GM19351 (cell line): ENCODE measurements at regions not wholly inside any gene's neighbourhood (a gene's known extent, or its start where the extent isn't known, plus 50 kb on each side); places are given as distances from the start of the nearest gene placed in this dataset.

ENCODE experiments used
- ATAC-seq: cut with Tn5 transposase; IDR thresholded peaks from one replicate; pipeline ENCODE4 v1.9.1; 2021; ENCODE audit warnings: mild to moderate bottlenecking, moderate library complexity; ENCODE audit not compliant: unreplicated experiment

DNA sequence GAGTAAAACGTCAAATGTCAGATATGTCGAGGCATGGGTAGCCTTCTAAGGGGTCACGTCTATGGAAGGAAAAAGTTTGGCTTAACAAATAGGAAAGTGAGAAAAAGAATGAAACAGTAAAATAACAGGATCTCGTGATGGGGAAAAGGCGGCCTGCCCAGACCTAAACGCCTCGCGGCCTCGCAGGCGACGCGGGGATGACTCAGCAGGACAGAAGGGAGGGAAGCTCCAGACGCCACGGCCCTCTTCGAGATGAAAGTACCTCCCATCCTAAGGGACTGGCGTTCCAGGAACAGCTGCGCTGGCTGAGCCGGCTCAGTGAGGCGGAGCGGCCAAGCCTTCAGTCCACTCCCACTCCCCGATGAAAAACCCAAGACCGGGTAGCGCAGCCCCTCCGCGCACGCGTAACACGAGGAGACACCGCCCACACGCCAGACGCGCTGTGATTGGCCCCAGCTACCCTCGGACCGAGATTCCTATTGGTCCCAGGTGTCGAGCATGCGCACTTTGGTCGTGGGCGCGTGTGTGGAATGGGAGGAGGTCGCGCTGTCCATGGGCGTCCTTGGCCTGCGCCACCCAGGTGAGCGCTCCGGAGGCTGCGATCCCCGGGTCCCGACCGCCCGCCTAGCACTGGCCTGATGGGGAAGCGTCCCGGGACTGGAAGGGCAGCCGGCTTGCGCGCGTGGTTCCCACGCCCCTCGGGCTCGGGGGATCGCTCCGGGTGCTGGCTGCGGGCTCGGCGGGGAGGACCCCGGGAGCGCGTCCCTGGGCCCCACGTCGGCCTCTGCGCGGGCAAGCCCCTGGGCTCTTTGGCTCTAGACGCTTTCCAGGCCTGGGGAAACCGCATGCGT, 588.5 kb downstream of the MTRR start:
- ATAC-seq, result peak; percentile 93

DNA sequence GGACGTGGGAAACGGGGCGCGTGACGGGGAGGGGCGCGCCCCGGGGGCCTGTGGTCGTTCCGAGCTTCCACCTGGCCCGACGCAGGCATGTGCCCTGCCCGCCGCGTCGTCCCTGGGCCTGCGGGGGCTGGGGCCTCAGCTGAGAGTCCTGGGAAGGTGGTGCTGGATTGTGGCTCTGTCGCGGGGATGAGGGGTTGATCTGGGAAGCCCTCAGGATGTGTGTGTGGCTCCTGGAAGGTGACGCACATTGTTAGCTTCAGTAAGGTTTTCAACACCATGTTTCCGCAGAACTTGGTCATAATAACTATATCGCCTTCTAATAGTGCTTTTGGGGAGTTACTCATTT, 589.1 kb downstream of the MTRR start:
- peak; percentile 27 for ATAC-seq

DNA sequence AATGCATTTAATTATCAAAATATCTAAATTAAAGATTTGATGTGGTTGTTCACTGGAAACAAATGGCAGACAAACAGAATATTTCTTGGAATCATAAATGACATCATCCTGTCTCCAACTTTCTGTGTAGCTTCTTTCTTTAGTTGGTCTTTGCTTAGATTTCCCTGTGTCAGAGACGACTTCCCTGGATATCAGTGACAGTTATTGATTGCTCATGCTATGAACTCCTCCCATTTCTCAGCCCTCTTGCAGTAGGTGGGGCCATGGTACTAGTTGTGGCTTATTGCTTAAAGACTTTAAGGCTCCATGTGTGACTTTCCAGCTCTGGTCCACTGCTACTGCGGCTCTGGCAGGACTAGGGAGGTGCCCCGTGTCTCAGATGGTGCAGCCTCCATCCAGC, 592.6 kb downstream of the MTRR start:
- no peak for ATAC-seq

DNA sequence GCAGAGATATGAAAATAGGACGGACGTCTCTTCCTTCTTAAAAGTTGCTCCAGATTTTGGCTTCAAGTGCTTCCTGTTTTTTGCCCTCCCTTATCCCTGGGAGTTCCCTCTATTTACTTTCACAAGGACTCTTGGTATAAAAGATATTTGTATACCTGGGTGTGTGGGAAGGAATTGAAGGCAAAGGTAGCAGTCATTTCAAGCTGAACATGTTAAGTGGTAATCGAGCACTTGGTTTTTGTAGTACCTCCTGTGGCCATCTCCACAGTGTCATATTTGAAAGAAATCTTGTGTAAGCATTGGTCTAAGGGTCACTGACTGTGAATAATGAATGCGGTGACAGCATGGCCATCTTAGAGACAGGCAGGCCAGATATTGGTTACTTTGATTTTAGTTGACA, 593.6 kb downstream of the MTRR start:
- no peak for ATAC-seq

DNA sequence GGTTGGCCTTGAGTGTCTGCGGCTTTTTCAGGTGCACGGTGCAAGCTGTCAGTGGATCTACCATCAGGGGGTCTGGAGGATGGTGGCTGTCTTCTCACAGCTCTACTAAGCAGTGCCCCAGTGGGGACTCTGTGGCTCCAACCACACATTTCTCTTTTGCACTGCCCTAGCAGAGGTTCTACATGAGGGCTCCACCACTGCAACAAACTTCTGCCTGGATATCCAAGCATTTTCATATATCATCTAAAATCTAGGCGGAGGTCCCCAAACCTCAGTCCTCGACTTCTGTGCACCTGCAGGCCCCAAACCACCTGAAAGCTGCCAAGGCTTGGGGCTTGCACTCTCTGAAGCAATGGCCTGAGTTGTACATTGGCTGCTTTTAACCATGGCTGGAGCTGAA, 601.5 kb downstream of the MTRR start:
- ATAC-seq, result no peak

DNA sequence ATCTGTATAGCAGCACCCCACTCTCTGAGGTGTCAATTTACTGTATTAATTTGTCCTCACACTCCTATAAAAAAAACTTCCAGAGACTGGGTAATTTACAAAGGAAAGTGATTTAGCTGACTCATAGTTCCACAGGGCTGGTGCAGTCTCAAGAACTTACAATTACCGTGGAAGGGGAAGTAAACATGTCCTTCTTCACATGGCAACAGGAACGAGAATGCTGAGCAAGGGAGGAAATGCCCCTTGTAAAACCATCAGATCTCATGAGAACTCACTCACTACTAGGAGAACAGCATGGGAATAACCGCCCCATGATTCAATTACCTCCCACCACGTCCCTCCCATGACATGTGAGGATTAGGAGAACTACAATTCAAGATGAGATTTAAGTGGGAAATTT, 602.6 kb downstream of the MTRR start:
- no peak for ATAC-seq

DNA sequence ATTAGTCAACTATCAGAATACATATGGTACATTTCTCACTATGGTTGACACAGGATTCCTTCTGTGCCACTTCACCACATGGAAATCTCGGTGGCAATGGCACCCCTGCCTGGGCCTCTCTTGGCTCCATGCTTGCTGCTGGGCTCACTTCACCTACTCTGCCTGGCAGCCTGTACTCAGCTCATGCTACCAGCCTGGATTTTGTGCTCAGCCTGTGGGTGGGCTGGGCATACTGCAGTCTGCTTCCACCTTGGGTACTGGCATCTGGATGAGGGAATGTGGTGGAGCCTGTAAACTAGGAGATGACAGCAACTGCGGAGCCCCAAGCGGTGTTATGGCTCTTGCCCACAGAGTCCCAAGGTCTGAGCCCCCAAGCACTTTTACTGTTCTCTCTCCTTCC, 604.1 kb downstream of the MTRR start:
- ATAC-seq, result no peak

DNA sequence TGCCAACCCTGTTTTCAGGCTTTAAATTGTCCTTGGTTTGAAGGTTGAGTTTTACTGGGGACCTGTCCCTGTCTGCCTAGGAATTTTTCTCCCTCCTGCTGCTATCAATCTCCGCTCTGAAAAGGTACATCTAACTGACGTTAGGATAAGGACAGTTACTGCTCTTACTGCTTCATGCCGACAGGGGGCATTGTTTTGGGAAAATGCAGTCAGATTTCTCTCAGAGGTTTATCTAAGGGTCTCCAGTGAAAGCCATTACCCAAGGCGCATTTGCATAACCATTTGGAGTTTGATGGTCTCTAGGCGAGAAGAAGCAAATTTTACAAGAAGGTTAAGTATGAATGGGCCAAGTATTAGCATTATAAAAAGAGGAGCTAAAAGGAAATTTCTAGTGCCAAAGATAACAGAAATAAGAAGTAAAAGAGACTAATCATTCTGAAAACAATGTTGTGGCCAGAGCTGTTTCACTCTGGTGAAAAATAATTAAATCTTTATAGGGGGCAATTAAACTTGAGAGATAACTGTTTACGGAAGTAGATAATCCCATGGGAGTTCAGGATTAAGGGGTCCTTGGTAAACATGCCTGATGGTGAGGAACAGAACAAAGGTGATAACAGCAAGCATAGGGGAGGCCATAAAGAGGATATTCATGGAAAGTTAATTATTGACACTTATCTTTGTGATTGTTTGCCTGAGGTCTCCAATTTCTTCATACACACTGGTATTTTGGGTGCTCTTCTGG, 605.0 kb downstream of the MTRR start:
- no peak for ATAC-seq

DNA sequence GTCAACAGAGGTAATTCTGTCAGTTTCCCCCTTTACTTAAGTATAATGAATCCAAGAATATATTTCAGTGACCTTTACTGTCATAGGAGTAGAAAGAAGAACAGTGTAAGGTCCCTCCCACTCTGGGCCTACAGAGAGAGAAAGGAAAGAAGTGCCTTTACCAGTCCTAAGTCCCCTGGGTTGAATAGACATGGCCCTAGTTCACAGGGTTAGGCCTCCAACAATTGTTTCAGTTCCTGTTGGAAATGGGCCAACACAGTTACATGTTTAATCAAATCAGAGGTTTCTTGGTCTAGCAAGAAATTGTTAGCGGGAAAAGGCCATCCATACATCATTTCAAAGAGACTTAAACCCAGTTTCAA, 605.6 kb downstream of the MTRR start:
- ATAC-seq, result no peak

DNA sequence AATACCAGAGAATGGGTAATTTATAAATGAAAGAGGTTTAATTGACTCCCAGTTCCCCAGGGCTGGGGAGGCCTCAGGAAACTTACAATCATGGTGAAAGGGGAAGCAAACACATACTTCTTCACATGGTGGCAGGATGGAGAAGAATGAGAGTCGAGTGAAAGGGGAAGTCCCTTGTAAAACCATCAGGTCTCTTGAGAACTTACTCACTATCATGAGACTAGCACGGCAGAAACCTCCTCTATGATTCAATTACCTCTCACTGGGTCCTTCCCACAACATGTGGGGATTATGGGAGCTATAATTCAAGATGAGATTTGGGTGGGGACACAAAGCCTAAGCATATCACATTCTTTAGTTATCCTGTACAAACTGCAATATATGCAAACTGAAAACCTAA, 609.4 kb downstream of the MTRR start:
- no peak for ATAC-seq

DNA sequence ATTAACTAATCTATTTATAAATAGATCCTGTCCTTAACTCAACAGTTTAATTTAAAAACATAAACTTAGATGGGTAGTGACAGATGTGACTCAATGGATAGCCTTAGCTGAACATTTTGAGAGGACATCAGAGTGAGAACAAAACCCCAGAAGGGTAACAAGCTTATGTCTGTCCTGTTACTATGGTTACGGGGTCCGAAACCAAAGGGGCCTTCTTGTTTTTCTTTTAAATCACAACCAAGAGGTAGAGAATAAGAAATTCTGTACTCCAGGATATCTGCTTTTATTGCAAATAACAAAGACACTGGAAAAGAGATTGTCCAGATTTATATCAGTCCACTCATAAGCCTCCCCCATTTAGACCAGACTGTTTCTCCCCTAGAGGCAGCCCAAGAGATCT, 612.1 kb downstream of the MTRR start:
- ATAC-seq, result no peak

DNA sequence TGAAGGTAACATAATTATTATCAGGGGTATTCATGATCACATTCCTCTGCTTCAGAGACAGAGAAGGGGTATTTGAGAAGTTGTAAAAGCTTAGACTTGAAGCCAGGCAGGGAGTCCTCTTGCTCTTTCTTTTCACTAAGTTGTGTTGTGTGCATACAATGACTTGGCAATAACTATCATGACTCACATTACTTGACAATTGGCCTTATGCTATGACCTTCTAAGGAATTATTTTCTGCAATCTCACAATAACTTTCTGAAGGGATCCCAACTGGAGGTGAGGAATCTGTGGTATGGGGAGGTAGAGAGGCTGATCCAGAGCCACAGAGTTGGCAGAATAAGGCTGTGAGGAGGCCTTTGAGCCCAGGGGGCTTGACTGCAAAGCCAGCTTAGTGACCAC, 622.3 kb downstream of the MTRR start:
- no peak for ATAC-seq

DNA sequence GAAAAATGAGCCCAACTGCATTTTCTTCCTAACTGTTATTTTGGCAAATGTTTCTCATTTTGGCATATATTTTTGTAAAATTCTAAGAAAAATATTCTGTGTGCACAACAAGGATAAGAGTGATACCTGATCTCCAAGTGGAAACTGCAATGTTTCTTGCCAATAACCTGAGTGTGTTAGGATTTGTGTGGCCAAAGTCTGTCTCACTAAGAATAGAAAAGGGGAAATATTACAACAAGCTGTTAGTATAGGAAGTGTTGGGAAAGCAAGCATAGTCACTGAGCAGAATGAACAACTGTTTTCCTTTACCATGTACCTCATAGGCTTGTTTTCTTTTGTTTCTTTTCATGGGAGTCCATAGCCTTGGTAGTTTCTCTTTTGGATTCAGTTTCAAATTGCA, 624.2 kb downstream of the MTRR start:
- no peak for ATAC-seq

DNA sequence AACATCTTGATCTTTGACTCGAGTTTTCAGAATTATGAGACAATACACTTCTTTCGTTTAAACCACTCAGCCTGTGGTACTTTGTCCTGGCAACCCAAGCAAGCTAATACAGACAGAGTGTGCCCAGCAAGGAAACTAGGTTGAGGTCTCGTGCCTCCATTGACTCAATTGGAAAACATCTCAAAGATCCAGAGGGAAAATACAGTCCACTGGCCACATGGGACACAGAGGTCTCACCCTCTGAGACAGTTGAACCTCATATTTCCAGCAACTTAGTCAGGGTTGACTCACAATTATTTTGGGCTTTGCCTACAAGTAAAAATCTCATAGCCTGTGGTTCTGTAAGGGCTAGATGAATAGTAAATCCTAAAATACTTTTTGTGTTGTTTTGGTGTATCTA, 631.5 kb downstream of the MTRR start:
- no peak for ATAC-seq

DNA sequence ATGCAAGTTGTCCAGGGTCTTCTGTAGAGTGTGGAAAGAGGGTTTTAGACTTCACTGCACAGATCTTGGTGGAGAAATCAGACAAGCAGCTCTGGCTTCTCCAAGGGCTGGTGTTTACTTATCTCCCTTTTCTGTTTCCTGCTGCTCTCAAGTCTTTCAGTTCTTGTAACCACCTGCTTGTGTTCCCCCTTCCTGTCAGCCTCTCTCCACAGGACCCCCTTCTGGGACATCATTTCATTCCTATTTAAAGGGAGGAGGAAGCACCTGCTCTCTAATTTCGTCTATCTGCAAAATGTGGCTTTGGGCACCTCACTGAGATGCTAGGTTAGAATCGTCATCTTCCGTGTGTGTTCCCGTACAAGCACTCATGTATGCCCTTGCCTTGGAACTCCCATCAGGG, 636.2 kb downstream of the MTRR start:
- ATAC-seq, result no peak

DNA sequence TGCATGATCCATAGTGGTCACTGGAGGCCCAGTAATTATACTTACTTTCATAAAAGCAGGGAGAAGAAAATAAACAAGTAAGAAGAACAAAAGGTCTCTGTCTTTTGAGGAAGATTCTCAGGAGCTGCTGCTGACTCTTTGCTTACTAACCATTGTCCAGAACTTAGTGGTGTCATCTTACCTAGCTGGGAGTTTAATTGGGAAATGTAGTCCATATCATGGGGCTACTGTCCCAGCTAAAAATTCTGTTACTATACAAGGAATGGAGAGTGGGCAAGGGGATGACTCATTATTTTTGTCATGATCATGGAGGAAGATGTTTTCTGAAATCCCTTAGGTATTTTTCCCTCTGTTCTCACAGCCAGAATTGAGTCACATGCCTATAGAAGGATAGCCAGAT, 639.3 kb downstream of the MTRR start:
- no peak for ATAC-seq

DNA sequence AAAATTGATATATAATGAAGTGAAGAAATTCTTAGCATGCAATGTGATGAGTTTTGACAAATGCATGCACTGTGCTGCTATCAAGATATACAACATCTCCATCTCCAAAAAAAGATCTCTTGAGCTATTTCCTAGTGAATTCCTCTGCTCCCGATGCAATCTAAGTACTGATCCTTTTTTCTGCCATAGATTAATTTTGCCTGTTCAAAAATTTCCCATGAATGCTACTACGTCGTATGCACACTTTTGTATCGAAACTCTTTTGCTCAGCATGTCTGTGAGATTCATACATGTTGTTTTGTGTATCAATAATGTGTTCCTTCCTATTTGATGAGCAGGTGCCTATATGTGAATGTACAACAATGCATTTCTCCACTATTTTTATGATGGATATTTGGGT, 647.4 kb downstream of the MTRR start:
- ATAC-seq, result no peak

DNA sequence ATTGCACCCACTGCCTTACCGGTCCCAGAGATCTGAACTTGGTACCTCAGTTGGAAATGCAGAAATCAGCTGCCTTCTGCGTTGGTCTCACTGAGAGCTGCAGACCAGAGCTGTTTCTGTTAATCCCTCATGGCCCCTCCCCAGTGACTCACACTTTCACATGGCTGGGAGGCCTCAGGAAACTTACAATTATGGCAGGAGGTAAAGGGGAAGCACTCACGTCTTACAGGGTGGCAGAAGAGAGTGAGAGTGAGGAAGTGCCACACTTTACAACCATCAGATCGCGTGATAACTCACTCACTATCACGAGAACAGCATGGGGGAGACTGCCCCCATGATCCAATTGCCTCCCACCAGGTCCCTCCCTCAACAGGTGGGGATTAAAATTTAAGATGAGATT, 648.5 kb downstream of the MTRR start:
- no peak for ATAC-seq

DNA sequence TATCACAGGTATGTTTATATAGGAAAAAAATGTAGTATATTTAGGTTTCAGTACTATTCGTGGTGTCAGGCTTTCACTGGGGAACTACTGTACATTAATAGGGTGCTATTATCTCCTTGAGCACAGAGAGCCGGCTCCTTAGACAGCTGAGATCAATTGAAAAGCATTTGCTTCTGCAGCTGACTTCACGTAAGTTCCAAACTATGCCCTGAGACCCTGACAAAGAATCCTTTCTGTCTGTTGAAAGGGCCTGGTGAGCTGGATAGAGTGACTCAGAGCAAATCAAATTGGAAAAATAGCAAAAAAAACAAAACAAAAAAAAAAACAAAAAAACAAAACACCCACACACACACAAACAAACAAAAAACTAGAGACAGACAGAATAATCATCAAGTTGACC, 652.0 kb downstream of the MTRR start:
- ATAC-seq, result no peak

DNA sequence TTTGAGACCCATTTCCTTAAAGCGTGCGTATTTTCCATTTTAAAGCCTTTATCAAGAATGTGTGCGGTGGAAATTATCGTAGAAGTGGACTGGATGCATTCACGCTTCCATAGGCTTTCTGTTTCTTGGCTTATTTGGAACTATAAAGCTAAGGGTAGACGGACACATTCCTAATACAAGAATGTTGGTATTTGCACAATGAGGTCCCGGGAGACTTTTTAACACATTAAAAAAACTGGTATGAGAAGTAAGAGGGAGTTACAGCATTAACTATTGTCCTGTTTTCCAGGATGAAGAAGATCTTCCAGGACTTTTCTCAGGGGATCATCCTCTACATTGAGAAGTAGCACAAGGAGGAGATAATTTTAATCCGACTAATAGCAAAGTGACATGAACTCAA, 653.0 kb downstream of the MTRR start:
- no peak for ATAC-seq

DNA sequence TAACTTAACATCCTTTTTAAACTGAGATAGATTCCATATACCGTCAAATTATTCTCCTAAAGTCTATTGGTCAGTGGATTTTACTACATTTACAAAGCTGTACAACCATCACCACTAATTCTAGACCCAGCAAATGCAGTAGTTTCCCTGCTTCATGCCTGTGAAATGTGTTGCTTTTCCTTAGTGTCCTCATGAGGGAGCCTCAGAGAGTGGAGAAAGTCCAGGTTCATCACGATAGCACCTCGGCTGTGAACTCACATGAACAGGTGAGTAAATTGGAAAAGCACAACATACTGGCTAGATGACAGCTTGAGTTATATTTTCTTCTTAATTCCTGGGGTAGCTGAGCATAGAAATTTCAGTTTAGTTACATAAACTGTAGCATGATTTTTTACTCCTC, 653.7 kb downstream of the MTRR start:
- no peak for ATAC-seq

DNA sequence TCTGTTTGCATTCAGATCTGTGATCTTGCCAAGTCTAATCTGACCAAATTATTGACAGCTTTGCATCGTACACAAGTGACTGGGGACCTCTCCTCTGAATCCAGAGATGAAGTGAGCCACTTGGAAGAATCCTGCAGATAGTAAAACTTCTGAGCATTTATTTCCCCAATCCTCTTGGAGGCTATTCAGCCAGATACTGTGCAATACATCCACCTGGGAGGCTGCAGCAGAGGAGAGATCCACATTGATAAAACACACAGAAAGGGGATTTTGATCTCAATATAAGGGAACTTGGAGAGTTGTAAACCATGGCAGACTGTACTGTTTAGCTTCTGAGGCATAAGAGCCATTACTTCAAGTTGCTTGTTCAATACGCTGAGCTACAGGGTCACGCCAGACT, 654.6 kb downstream of the MTRR start:
- no peak for ATAC-seq

DNA sequence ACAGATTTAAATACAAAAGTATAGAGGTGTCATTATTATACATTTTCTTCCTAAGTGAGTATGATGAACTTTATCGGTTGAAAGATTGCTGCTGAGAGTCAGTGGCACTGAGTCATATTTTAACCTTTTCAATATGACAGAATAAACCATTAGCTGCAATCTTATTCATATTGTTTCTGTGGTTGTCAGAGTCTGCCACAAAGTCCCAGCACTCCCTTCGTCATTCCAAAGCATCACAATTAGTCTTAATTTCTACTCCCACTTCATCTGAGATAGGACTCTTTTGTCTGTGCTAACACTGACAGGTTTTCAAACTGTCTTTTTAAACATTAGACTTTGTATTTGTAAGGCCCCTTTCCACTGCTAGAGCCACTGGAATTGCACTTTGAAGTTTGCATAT, 656.9 kb downstream of the MTRR start:
- ATAC-seq, result no peak
